ENCODE measurements at regions not wholly inside any gene's neighbourhood (a gene's known extent, or its start where the extent isn't known, plus 50 kb on each side); places are given as distances from the start of the nearest gene placed in this dataset.

DNA sequence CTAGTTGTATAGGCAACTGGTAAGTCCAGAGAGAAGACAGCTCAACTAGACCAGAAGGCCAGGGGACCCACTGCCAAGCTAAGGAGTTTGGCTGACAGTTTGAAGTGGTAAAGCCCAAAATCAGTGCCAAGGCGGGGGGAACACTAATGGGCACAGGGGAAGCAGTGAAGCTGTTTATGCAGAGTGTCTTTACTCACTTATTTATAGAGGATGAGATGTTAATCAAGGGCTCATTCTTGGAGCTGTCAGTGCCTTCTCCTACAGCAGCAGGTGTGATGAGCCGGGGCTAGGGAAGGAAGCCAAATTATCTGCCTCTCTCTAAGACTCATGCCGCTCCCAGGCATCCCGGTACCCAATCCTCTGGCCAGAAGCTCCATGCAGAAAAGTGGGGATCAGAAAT, 75.2 kb upstream of the GALNT10 start:
- no peak for DNase-seq (ENCODE audit: low spot score)
- TF ChIP-seq, protein P1, sequence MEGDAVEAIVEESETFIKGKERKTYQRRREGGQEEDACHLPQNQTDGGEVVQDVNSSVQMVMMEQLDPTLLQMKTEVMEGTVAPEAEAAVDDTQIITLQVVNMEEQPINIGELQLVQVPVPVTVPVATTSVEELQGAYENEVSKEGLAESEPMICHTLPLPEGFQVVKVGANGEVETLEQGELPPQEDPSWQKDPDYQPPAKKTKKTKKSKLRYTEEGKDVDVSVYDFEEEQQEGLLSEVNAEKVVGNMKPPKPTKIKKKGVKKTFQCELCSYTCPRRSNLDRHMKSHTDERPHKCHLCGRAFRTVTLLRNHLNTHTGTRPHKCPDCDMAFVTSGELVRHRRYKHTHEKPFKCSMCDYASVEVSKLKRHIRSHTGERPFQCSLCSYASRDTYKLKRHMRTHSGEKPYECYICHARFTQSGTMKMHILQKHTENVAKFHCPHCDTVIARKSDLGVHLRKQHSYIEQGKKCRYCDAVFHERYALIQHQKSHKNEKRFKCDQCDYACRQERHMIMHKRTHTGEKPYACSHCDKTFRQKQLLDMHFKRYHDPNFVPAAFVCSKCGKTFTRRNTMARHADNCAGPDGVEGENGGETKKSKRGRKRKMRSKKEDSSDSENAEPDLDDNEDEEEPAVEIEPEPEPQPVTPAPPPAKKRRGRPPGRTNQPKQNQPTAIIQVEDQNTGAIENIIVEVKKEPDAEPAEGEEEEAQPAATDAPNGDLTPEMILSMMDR (IDR thresholded peaks at IDR 0.05; ENCODE audit: extremely low read depth, missing control alignments) = no peak

DNA sequence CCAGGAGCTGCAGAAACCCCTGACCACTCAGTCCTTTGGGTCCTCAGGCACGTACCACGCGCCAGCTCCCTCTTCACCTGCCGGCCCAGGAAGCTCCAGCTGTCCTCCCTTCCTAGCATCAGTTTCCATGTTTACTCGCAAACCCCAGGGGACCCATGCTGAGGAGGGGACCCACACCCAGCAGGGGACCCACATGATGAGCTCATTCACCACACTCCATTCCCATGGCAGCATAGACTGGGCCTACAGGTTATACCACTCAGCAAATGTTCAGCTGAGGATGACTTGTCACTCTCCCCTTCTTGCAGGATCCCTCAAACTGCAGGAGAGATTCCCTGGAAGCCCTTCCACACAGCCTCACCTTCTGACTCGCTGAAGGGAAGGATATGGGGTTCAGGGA, 73.5 kb upstream of the GALNT10 start:
- DNase-seq (ENCODE audit: low spot score) = no peak

GRCh38 chr5:154117930-154118329, 72.6 kb upstream of the GALNT10 start:
- TF ChIP-seq, protein P1 (IDR thresholded peaks at IDR 0.05; ENCODE audit: extremely low read depth, missing control alignments) = no peak

More for the DNA sequence above, 73.5 kb upstream of the GALNT10 start:
- TF ChIP-seq, protein P1 (IDR thresholded peaks at IDR 0.05; ENCODE audit: extremely low read depth, missing control alignments) = no peak

DNA sequence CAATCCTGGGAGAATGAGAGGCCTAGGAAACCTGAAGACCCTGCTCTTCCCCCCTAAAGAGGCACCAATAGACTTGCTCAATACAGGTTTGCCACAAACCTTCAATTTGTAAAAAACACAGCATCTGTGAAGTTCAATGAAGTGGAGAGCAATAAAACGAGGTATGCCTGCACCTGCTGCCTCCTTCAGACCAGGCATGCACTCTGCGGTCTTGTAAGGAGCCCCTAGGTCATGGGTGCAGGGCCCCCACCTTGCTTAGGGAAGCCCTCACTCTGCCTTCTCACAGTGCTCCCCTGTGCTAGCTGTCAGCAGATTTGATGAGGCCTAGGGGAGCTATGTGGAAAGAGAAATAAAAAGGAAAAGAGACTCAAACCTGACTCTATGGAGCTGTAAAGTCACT, 72.1 kb upstream of the GALNT10 start:
- DNase-seq (ENCODE audit: low spot score) = no peak
- TF ChIP-seq, protein P1 (IDR thresholded peaks at IDR 0.05; ENCODE audit: extremely low read depth, missing control alignments) = no peak

More at GRCh38 chr5:154117930-154118329, 72.6 kb upstream of the GALNT10 start:
- DNase-seq (ENCODE audit: low spot score) = no peak

DNA sequence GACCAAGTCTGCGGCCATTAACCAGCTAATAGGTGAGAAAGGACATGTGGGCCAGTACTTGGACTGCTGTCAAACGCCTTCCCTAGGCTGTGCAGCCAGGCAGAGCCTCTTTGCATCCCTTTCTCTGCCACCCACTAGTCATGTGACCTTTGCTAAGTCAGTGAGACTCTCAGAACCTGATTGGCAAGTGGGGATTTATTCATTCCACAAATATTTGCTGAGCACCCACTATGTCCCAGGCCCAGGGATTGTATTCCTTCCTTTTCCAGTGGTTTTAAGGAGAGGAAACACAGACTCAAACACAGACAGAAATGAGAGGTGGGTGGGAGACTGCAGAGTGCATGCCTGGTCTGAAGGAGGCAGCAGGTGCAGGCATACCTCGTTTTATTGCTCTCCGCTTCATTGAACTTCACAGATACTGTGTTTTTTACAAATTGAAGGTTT, 71.6 kb upstream of the GALNT10 start:
- TF ChIP-seq, protein P1 (IDR thresholded peaks at IDR 0.05; ENCODE audit: extremely low read depth, missing control alignments) = no peak
- no peak for DNase-seq (ENCODE audit: low spot score)

GRCh38 chr5:154129013-154129412, 61.5 kb upstream of the GALNT10 start:
- DNase-seq (ENCODE audit: low spot score) = no peak
- TF ChIP-seq, protein P1 (IDR thresholded peaks at IDR 0.05; ENCODE audit: extremely low read depth, missing control alignments) = no peak

DNA sequence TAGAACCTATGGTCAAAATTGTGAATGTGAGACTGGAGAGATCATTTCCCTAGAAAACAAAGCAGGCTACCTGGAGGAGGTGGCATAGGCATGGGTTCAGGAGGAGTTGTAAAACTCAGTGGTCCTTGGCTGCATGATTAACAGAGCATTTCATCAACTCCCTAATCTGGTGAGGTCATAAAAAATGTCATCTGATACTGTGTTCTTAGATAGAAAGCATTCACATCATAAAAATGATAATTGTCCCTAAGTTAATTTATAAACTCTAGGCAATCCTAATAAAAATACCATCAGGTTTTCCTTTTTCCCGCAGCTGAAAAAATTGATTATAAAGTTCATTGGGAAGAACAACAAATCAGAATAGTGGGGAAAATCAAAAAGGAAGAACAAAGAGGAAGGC, 60.6 kb upstream of the GALNT10 start:
- no peak for DNase-seq (ENCODE audit: low spot score)
- TF ChIP-seq, protein P1 (IDR thresholded peaks at IDR 0.05; ENCODE audit: extremely low read depth, missing control alignments) = no peak
